ENCODE measurements at regions not wholly inside any gene's neighbourhood (a gene's known extent, or its start where the extent isn't known, plus 50 kb on each side); places are given as distances from the start of the nearest gene placed in this dataset.
"Not testable (repeated sequence)": the region's sequence is repeated elsewhere in the genome, so short reads cannot be mapped to it uniquely, and the experiment has no call there.

GRCh38 chr2:91602860-91603259, 2911.4 kb downstream of the RPIA start:
- not testable (repeated sequence) for DNase-seq (ENCODE audit: low spot score); H3K4me1 ChIP-seq (ENCODE audit: insufficient read depth); H3F3A ChIP-seq (replicated peaks; ENCODE audit: low read depth); H3K4me3 ChIP-seq; H4K20me1 ChIP-seq (replicated peaks; ENCODE audit: insufficient read depth); H3K4me2 ChIP-seq; H3K79me2 ChIP-seq (replicated peaks; ENCODE audit: insufficient read depth); H3K36me3 ChIP-seq (ENCODE audit: insufficient read depth); H3K4me3 Mint-ChIP-seq; H3K9me2 ChIP-seq (ENCODE audit: insufficient read depth); H3K27me3 ChIP-seq (ENCODE audit: insufficient read depth); H3K4me1 Mint-ChIP-seq; H3K27me3 Mint-ChIP-seq (ENCODE audit: insufficient read depth, low read depth, poor library complexity); H2AFZ ChIP-seq; ATAC-seq; H3K27ac Mint-ChIP-seq; H3K27ac ChIP-seq (ENCODE audit: low read depth)
- Mint-ChIP-seq H3K9me3 (peaks cover 48% of the 10 kb centered on the region), H3K36me3 (ENCODE audit: low read depth) (peaks cover 18% of the 10 kb centered on the region)

GRCh38 chr2:91603996-91604395, 2912.5 kb downstream of the RPIA start:
- H3K4me2 ChIP-seq; H3K4me1 ChIP-seq (ENCODE audit: insufficient read depth); H4K20me1 ChIP-seq (replicated peaks; ENCODE audit: insufficient read depth); H3K27ac ChIP-seq (ENCODE audit: low read depth); H3K9me2 ChIP-seq (ENCODE audit: insufficient read depth); H3K27me3 ChIP-seq (ENCODE audit: insufficient read depth); H3K79me2 ChIP-seq (replicated peaks; ENCODE audit: insufficient read depth); H3K27me3 Mint-ChIP-seq (ENCODE audit: insufficient read depth, low read depth, poor library complexity); DNase-seq (ENCODE audit: low spot score); H3K36me3 ChIP-seq (ENCODE audit: insufficient read depth); ATAC-seq; H3K4me1 Mint-ChIP-seq; H3F3A ChIP-seq (replicated peaks; ENCODE audit: low read depth); H3K4me3 ChIP-seq; H3K4me3 Mint-ChIP-seq; H3K27ac Mint-ChIP-seq; H2AFZ ChIP-seq: not testable (repeated sequence)
- Mint-ChIP-seq H3K9me3 (peaks cover 37% of the 10 kb centered on the region), H3K36me3 (ENCODE audit: low read depth) (peaks cover 10% of the 10 kb centered on the region)

- ATAC-seq; H3K36me3 ChIP-seq (ENCODE audit: insufficient read depth); H3K27me3 Mint-ChIP-seq (ENCODE audit: insufficient read depth, low read depth, poor library complexity); H3K4me3 Mint-ChIP-seq; H4K20me1 ChIP-seq (replicated peaks; ENCODE audit: insufficient read depth); H3K27ac ChIP-seq (ENCODE audit: low read depth); H3K4me1 Mint-ChIP-seq; H3K9me2 ChIP-seq (ENCODE audit: insufficient read depth); H3K36me3 Mint-ChIP-seq (ENCODE audit: low read depth); H3K27ac Mint-ChIP-seq; H2AFZ ChIP-seq; H3K4me1 ChIP-seq (ENCODE audit: insufficient read depth); DNase-seq (ENCODE audit: low spot score); H3K4me3 ChIP-seq; H3K27me3 ChIP-seq (ENCODE audit: insufficient read depth); H3K4me2 ChIP-seq; H3K79me2 ChIP-seq (replicated peaks; ENCODE audit: insufficient read depth); H3F3A ChIP-seq (replicated peaks; ENCODE audit: low read depth): not testable (repeated sequence)
- H3K9me3 Mint-ChIP-seq = peaks cover 30% of the 10 kb centered on the region
These were observed 2913.2 kb downstream of the RPIA start for GRCh38 chr2:91604629-91605028.

GRCh38 chr2:91623739-91624138, 2932.3 kb downstream of the RPIA start:
- not testable (repeated sequence) for H3F3A ChIP-seq (replicated peaks; ENCODE audit: low read depth); H3K4me1 ChIP-seq (ENCODE audit: insufficient read depth); H3K9me2 ChIP-seq (ENCODE audit: insufficient read depth); H3K27me3 Mint-ChIP-seq (ENCODE audit: insufficient read depth, low read depth, poor library complexity); H3K4me3 Mint-ChIP-seq; H3K4me2 ChIP-seq; H3K4me1 Mint-ChIP-seq; H3K27ac Mint-ChIP-seq; H3K4me3 ChIP-seq; H3K27ac ChIP-seq (ENCODE audit: low read depth); H4K20me1 ChIP-seq (replicated peaks; ENCODE audit: insufficient read depth); DNase-seq (ENCODE audit: low spot score); H3K9me3 Mint-ChIP-seq; H2AFZ ChIP-seq; H3K36me3 Mint-ChIP-seq (ENCODE audit: low read depth); H3K27me3 ChIP-seq (ENCODE audit: insufficient read depth); ATAC-seq; H3K79me2 ChIP-seq (replicated peaks; ENCODE audit: insufficient read depth); H3K36me3 ChIP-seq (ENCODE audit: insufficient read depth)

GRCh38 chr2:91628471-91628870, 2937.0 kb downstream of the RPIA start:
- not testable (repeated sequence) for DNase-seq (ENCODE audit: low spot score); ATAC-seq; H3K27ac Mint-ChIP-seq; H3K4me1 Mint-ChIP-seq; H2AFZ ChIP-seq; H3K36me3 Mint-ChIP-seq (ENCODE audit: low read depth); H3K4me3 Mint-ChIP-seq; H3K9me3 Mint-ChIP-seq; H3K27me3 Mint-ChIP-seq (ENCODE audit: insufficient read depth, low read depth, poor library complexity); H3K4me3 ChIP-seq; H3K27me3 ChIP-seq (ENCODE audit: insufficient read depth); H3K27ac ChIP-seq (ENCODE audit: low read depth); H3K4me1 ChIP-seq (ENCODE audit: insufficient read depth); H3F3A ChIP-seq (replicated peaks; ENCODE audit: low read depth); H3K79me2 ChIP-seq (replicated peaks; ENCODE audit: insufficient read depth); H4K20me1 ChIP-seq (replicated peaks; ENCODE audit: insufficient read depth); H3K9me2 ChIP-seq (ENCODE audit: insufficient read depth); H3K4me2 ChIP-seq; H3K36me3 ChIP-seq (ENCODE audit: insufficient read depth)

- H3K9me2 ChIP-seq (ENCODE audit: insufficient read depth); ATAC-seq; H3K27me3 Mint-ChIP-seq (ENCODE audit: insufficient read depth, low read depth, poor library complexity); H3K4me1 ChIP-seq (ENCODE audit: insufficient read depth); H3K4me3 ChIP-seq; H3K4me1 Mint-ChIP-seq; H3K4me2 ChIP-seq; H3K27ac Mint-ChIP-seq; H4K20me1 ChIP-seq (replicated peaks; ENCODE audit: insufficient read depth); H2AFZ ChIP-seq; H3K4me3 Mint-ChIP-seq; H3F3A ChIP-seq (replicated peaks; ENCODE audit: low read depth); H3K9me3 Mint-ChIP-seq; H3K79me2 ChIP-seq (replicated peaks; ENCODE audit: insufficient read depth); DNase-seq (ENCODE audit: low spot score); H3K27me3 ChIP-seq (ENCODE audit: insufficient read depth); H3K36me3 ChIP-seq (ENCODE audit: insufficient read depth); H3K27ac ChIP-seq (ENCODE audit: low read depth); H3K36me3 Mint-ChIP-seq (ENCODE audit: low read depth): not testable (repeated sequence)
These were observed 2965.7 kb downstream of the RPIA start for GRCh38 chr2:91657193-91657592.

- H3K27me3 ChIP-seq (ENCODE audit: insufficient read depth) = peaks cover 16% of the 10 kb centered on the region
- not testable (repeated sequence) for DNase-seq (ENCODE audit: low spot score); H3F3A ChIP-seq (replicated peaks; ENCODE audit: low read depth); ATAC-seq; H2AFZ ChIP-seq; H3K27ac ChIP-seq (ENCODE audit: low read depth); H3K4me3 ChIP-seq; H3K79me2 ChIP-seq (replicated peaks; ENCODE audit: insufficient read depth); H3K4me2 ChIP-seq; H3K4me1 Mint-ChIP-seq; H3K9me2 ChIP-seq (ENCODE audit: insufficient read depth); H3K36me3 ChIP-seq (ENCODE audit: insufficient read depth); H3K36me3 Mint-ChIP-seq (ENCODE audit: low read depth); H3K4me1 ChIP-seq (ENCODE audit: insufficient read depth); H3K4me3 Mint-ChIP-seq; H3K9me3 Mint-ChIP-seq; H3K27ac Mint-ChIP-seq; H4K20me1 ChIP-seq (replicated peaks; ENCODE audit: insufficient read depth); H3K27me3 Mint-ChIP-seq (ENCODE audit: insufficient read depth, low read depth, poor library complexity)
These were observed 2966.9 kb downstream of the RPIA start for GRCh38 chr2:91658336-91658735.

Measured in GM23338 (cell line).